ENCODE measurements at regions not wholly inside any gene's neighbourhood (a gene's known extent, or its start where the extent isn't known, plus 50 kb on each side); places are given as distances from the start of the nearest gene placed in this dataset.

- Histone ChIP-seq H3K27ac (no peak overlapping the region), H3K27me3 (no peaks in the 10 kb centered on the region), H3K4me3 (no peak overlapping the region), H3K4me1 (no peaks in the 10 kb centered on the region), H3K9me3 (no peaks in the 10 kb centered on the region), H3K36me3 (no peaks in the 10 kb centered on the region)
- WGBS, 2 donors = 85 to 90% methylated on average over 4 of the region's 4 CpGs
- DNase-seq (ENCODE audit: low spot score in 2 of 2) = no peak
- TF ChIP-seq POLR2A (IDR thresholded peaks at IDR 0.05) = no peak
- no peak for TF ChIP-seq EP300 (IDR thresholded peaks at IDR 0.05)
- no peak for TF ChIP-seq CTCF (IDR thresholded peaks at IDR 0.05)
Measured at GRCh38 chr12:74283646-74284045, 254.0 kb upstream of the ATXN7L3B start.

- no peak overlapping the region for H3K4me3 ChIP-seq
- H3K9me3 ChIP-seq = no peaks in the 10 kb centered on the region
- WGBS, 2 donors = 88 to 89% methylated on average over 2 of the region's 2 CpGs
- no peak for DNase-seq (ENCODE audit: low spot score in 2 of 2)
- no peaks in the 10 kb centered on the region for H3K4me1 ChIP-seq
- no peak overlapping the region for H3K27ac ChIP-seq
- no peaks in the 10 kb centered on the region for H3K27me3 ChIP-seq
- TF ChIP-seq EP300 (IDR thresholded peaks at IDR 0.05) (no peak), POLR2A (IDR thresholded peaks at IDR 0.05) (no peak), CTCF (IDR thresholded peaks at IDR 0.05) (no peak)
- H3K36me3 ChIP-seq = no peaks in the 10 kb centered on the region
Measured at GRCh38 chr12:74285773-74286172, 251.9 kb upstream of the ATXN7L3B start.

- Histone ChIP-seq H3K36me3 (no peaks in the 10 kb centered on the region), H3K9me3 (no peaks in the 10 kb centered on the region), H3K4me3 (no peak overlapping the region), H3K27me3 (no peaks in the 10 kb centered on the region), H3K4me1 (no peaks in the 10 kb centered on the region), H3K27ac (no peak overlapping the region)
- no peak for TF ChIP-seq EP300 (IDR thresholded peaks at IDR 0.05)
- TF ChIP-seq POLR2A (IDR thresholded peaks at IDR 0.05) = no peak
- no peak for TF ChIP-seq CTCF (IDR thresholded peaks at IDR 0.05)
- no peak for DNase-seq (ENCODE audit: low spot score in 2 of 2)
- WGBS, 2 donors = 81 to 95% methylated on average over 1 of the region's 1 CpG
Measured at GRCh38 chr12:74286254-74286653, 251.4 kb upstream of the ATXN7L3B start.

GRCh38 chr12:74292351-74293194 is 245.1 kb upstream of the ATXN7L3B start:
- H3K36me3 ChIP-seq = no peaks in the 10 kb centered on the region
- H3K27ac ChIP-seq = no peak overlapping the region
- H3K27me3 ChIP-seq = no peaks in the 10 kb centered on the region
- TF ChIP-seq EP300 (IDR thresholded peaks at IDR 0.05) (no peak), CTCF (IDR thresholded peaks at IDR 0.05) (no peak), POLR2A (IDR thresholded peaks at IDR 0.05) (no peak)
- DNase-seq (ENCODE audit: low spot score in 2 of 2) = no peak
- H3K9me3 ChIP-seq = no peaks in the 10 kb centered on the region
- no peaks in the 10 kb centered on the region for H3K4me1 ChIP-seq
- H3K4me3 ChIP-seq = no peak overlapping the region
- 90% methylated on average over 27 to 30 of the region's 30 CpGs for WGBS, 2 donors

GRCh38 chr12:74293689-74294131 is 243.9 kb upstream of the ATXN7L3B start:
- DNase-seq (ENCODE audit: low spot score in 2 of 2) = no peak
- Histone ChIP-seq H3K27me3 (no peaks in the 10 kb centered on the region), H3K4me3 (no peak overlapping the region), H3K27ac (no peak overlapping the region), H3K36me3 (no peaks in the 10 kb centered on the region), H3K9me3 (no peaks in the 10 kb centered on the region), H3K4me1 (no peaks in the 10 kb centered on the region)
- 89 to 95% methylated on average over 15 of the region's 15 CpGs for WGBS, 2 donors
- TF ChIP-seq CTCF (IDR thresholded peaks at IDR 0.05) = no peak
- no peak for TF ChIP-seq EP300 (IDR thresholded peaks at IDR 0.05)
- no peak for TF ChIP-seq POLR2A (IDR thresholded peaks at IDR 0.05)

Data from tibial nerve (tissue), 4 donors.